Ecto neural progenitor cell (in vitro differentiated cells): ENCODE measurements at regions not wholly inside any gene's neighbourhood (a gene's known extent, or its start where the extent isn't known, plus 50 kb on each side); places are given as distances from the start of the nearest gene placed in this dataset.

Source experiments
- DNase-seq: peaks from one replicate; pipeline ENCODE4 v3.0.0-alpha.2; 2018; ENCODE audit warnings: low spot score

GRCh38 chr1:185581020-185581419 is 153.2 kb upstream of the HMCN1 start:
- no peak for DNase-seq

GRCh38 chr1:185578293-185578692 is 155.9 kb upstream of the HMCN1 start:
- DNase-seq, result no peak

GRCh38 chr1:185574139-185574875 is 159.9 kb upstream of the HMCN1 start:
- DNase-seq, result no peak

- DNase-seq, result no peak
These were observed 160.5 kb upstream of the HMCN1 start for GRCh38 chr1:185573677-185574076.

GRCh38 chr1:185573162-185573561 is 161.0 kb upstream of the HMCN1 start:
- no peak for DNase-seq

GRCh38 chr1:185570962-185571361 is 163.2 kb upstream of the HMCN1 start:
- no peak for DNase-seq

GRCh38 chr1:185568155-185569123 is 165.8 kb upstream of the HMCN1 start:
- no peak for DNase-seq

- DNase-seq, result no peak
These were observed 166.8 kb upstream of the HMCN1 start for GRCh38 chr1:185567440-185567839.

GRCh38 chr1:185566995-185567394 is 167.2 kb upstream of the HMCN1 start:
- no peak for DNase-seq

GRCh38 chr1:185565302-185565701 is 168.9 kb upstream of the HMCN1 start:
- no peak for DNase-seq

GRCh38 chr1:185564816-185565215 is 169.4 kb upstream of the HMCN1 start:
- no peak for DNase-seq

GRCh38 chr1:185562461-185563359 is 171.5 kb upstream of the HMCN1 start:
- no peak for DNase-seq

GRCh38 chr1:185561629-185562028 is 172.6 kb upstream of the HMCN1 start:
- DNase-seq, result no peak

- DNase-seq, result no peak
These were observed 173.4 kb upstream of the HMCN1 start for GRCh38 chr1:185560760-185561159.

- DNase-seq, result peak; percentile 55
These were observed 174.4 kb upstream of the HMCN1 start for GRCh38 chr1:185559684-185560331.

- DNase-seq, result no peak
These were observed 175.0 kb upstream of the HMCN1 start for GRCh38 chr1:185559151-185559550.

GRCh38 chr1:185556561-185556960 is 177.6 kb upstream of the HMCN1 start:
- no peak for DNase-seq

GRCh38 chr1:185555743-185556142 is 178.4 kb upstream of the HMCN1 start:
- no peak for DNase-seq

GRCh38 chr1:185551008-185551407 is 183.2 kb upstream of the HMCN1 start:
- DNase-seq, result no peak

GRCh38 chr1:185549906-185550305 is 184.3 kb upstream of the HMCN1 start:
- no peak for DNase-seq

GRCh38 chr1:185546029-185546428 is 188.2 kb upstream of the HMCN1 start:
- no peak for DNase-seq

GRCh38 chr1:185541871-185542301 is 192.3 kb upstream of the HMCN1 start:
- DNase-seq, result no peak
